ENCODE measurements at regions not wholly inside any gene's neighbourhood (a gene's known extent, or its start where the extent isn't known, plus 50 kb on each side); places are given as distances from the start of the nearest gene placed in this dataset.

- Histone ChIP-seq H2AFZ (no peak overlapping the region), H3K27me3 (no peaks in the 10 kb centered on the region), H3K4me1 (ENCODE audit: insufficient read depth) (no peaks in the 10 kb centered on the region), H3K4me2 (no peak overlapping the region), H3K9me2 (replicated peaks; ENCODE audit: insufficient read depth) (no peaks in the 10 kb centered on the region), H3K36me3 (replicated peaks; ENCODE audit: insufficient read depth, low read depth) (no peaks in the 10 kb centered on the region), H3K79me2 (no peaks in the 10 kb centered on the region), H3K9me3 (ENCODE audit: low read depth) (no peaks in the 10 kb centered on the region), H3K27ac (no peak overlapping the region), H3K4me3 (no peak overlapping the region), H4K20me1 (ENCODE audit: insufficient read depth, poor library complexity, severe bottlenecking) (no peaks in the 10 kb centered on the region)
- TF ChIP-seq EZH2 (IDR thresholded peaks at IDR 0.05; ENCODE audit: borderline replicate concordance) (no peak), CTCF (IDR thresholded peaks at IDR 0.05; ENCODE audit: poor library complexity) (no peak), EZH2phosphoT487 (IDR thresholded peaks at IDR 0.05; ENCODE audit: low read depth, severe bottlenecking, unreplicated experiment) (no peak)
- WGBS (ENCODE audit: low lambda C conversion rate, missing lambda C conversion rate): 28% methylated on average over 2 of the region's 2 CpGs
- no peak for DNase-seq (ENCODE audit: low spot score)
Measured at GRCh38 chr16:63183743-63184142, 1147.5 kb upstream of the CDH8 start.

GRCh38 chr16:63175313-63175712 is 1139.1 kb upstream of the CDH8 start:
- no peaks in the 10 kb centered on the region for H3K9me3 ChIP-seq (ENCODE audit: low read depth)
- no peak overlapping the region for H2AFZ ChIP-seq
- no peak for DNase-seq (ENCODE audit: low spot score)
- TF ChIP-seq EZH2 (IDR thresholded peaks at IDR 0.05; ENCODE audit: borderline replicate concordance) (no peak), CTCF (IDR thresholded peaks at IDR 0.05; ENCODE audit: poor library complexity) (no peak), EZH2phosphoT487 (IDR thresholded peaks at IDR 0.05; ENCODE audit: low read depth, severe bottlenecking, unreplicated experiment) (no peak)
- no peaks in the 10 kb centered on the region for H3K79me2 ChIP-seq
- H3K4me2 ChIP-seq: no peak overlapping the region
- no peaks in the 10 kb centered on the region for H3K36me3 ChIP-seq (replicated peaks; ENCODE audit: insufficient read depth, low read depth)
- no peaks in the 10 kb centered on the region for H3K4me1 ChIP-seq (ENCODE audit: insufficient read depth)
- no peaks in the 10 kb centered on the region for H4K20me1 ChIP-seq (ENCODE audit: insufficient read depth, poor library complexity, severe bottlenecking)
- no peak overlapping the region for H3K27ac ChIP-seq
- H3K4me3 ChIP-seq: no peak overlapping the region
- H3K9me2 ChIP-seq (replicated peaks; ENCODE audit: insufficient read depth): no peaks in the 10 kb centered on the region
- H3K27me3 ChIP-seq: no peaks in the 10 kb centered on the region

- no peak overlapping the region for H2AFZ ChIP-seq
- no peaks in the 10 kb centered on the region for H3K4me1 ChIP-seq (ENCODE audit: insufficient read depth)
- no peaks in the 10 kb centered on the region for H3K9me2 ChIP-seq (replicated peaks; ENCODE audit: insufficient read depth)
- no peaks in the 10 kb centered on the region for H3K79me2 ChIP-seq
- H3K27ac ChIP-seq: no peak overlapping the region
- H3K36me3 ChIP-seq (replicated peaks; ENCODE audit: insufficient read depth, low read depth): no peaks in the 10 kb centered on the region
- no peak overlapping the region for H3K4me2 ChIP-seq
- no peak for DNase-seq (ENCODE audit: low spot score)
- no peak overlapping the region for H3K4me3 ChIP-seq
- TF ChIP-seq CTCF (IDR thresholded peaks at IDR 0.05; ENCODE audit: poor library complexity) (no peak), EZH2 (IDR thresholded peaks at IDR 0.05; ENCODE audit: borderline replicate concordance) (no peak), EZH2phosphoT487 (IDR thresholded peaks at IDR 0.05; ENCODE audit: low read depth, severe bottlenecking, unreplicated experiment) (no peak)
- H3K27me3 ChIP-seq: no peaks in the 10 kb centered on the region
- H3K9me3 ChIP-seq (ENCODE audit: low read depth): no peaks in the 10 kb centered on the region
- no peaks in the 10 kb centered on the region for H4K20me1 ChIP-seq (ENCODE audit: insufficient read depth, poor library complexity, severe bottlenecking)
Measured at GRCh38 chr16:63174801-63175200, 1138.6 kb upstream of the CDH8 start.

- Histone ChIP-seq H3K27ac (no peak overlapping the region), H3K36me3 (replicated peaks; ENCODE audit: insufficient read depth, low read depth) (no peaks in the 10 kb centered on the region), H2AFZ (no peak overlapping the region), H4K20me1 (ENCODE audit: insufficient read depth, poor library complexity, severe bottlenecking) (no peaks in the 10 kb centered on the region), H3K4me1 (ENCODE audit: insufficient read depth) (no peaks in the 10 kb centered on the region), H3K4me3 (no peak overlapping the region), H3K27me3 (no peaks in the 10 kb centered on the region), H3K79me2 (no peaks in the 10 kb centered on the region), H3K9me2 (replicated peaks; ENCODE audit: insufficient read depth) (no peaks in the 10 kb centered on the region), H3K4me2 (no peak overlapping the region), H3K9me3 (ENCODE audit: low read depth) (no peaks in the 10 kb centered on the region)
- TF ChIP-seq EZH2 (IDR thresholded peaks at IDR 0.05; ENCODE audit: borderline replicate concordance) (no peak), EZH2phosphoT487 (IDR thresholded peaks at IDR 0.05; ENCODE audit: low read depth, severe bottlenecking, unreplicated experiment) (no peak), CTCF (IDR thresholded peaks at IDR 0.05; ENCODE audit: poor library complexity) (no peak)
- no peak for DNase-seq (ENCODE audit: low spot score)
Measured at GRCh38 chr16:63171545-63171944, 1135.3 kb upstream of the CDH8 start.
